GM21528 (cell line): ENCODE measurements at regions not wholly inside any gene's neighbourhood (a gene's known extent, or its start where the extent isn't known, plus 50 kb on each side); places are given as distances from the start of the nearest gene placed in this dataset.
"Not testable (repeated sequence)": the region's sequence is repeated elsewhere in the genome, so short reads cannot be mapped to it uniquely, and the experiment has no call there.

Source experiments
- ATAC-seq: cut with Tn5 transposase; IDR thresholded peaks from one replicate; pipeline ENCODE4 v1.9.1; 2021; ENCODE audit warnings: mild to moderate bottlenecking, moderate library complexity; ENCODE audit not compliant: unreplicated experiment, low FRiP score

GRCh38 chr16:66250686-66251431 lies 115.6 kb upstream of the CDH5 start:
- no peak for ATAC-seq

GRCh38 chr16:66247516-66248481 lies 118.7 kb upstream of the CDH5 start:
- ATAC-seq: no peak

- ATAC-seq: no peak
Observed at GRCh38 chr16:66245868-66246267, 120.6 kb upstream of the CDH5 start.

- no peak for ATAC-seq
Observed at GRCh38 chr16:66245072-66245471, 121.4 kb upstream of the CDH5 start.

- no peak for ATAC-seq
Observed at GRCh38 chr16:66242672-66243071, 123.8 kb upstream of the CDH5 start.

- not testable (repeated sequence) for ATAC-seq
Observed at GRCh38 chr16:66242206-66242605, 124.3 kb upstream of the CDH5 start.

- no peak for ATAC-seq
Observed at GRCh38 chr16:66240631-66241395, 125.7 kb upstream of the CDH5 start.

- no peak for ATAC-seq
Observed at GRCh38 chr16:66240088-66240487, 126.4 kb upstream of the CDH5 start.

- no peak for ATAC-seq
Observed at GRCh38 chr16:66238696-66239095, 127.8 kb upstream of the CDH5 start.

GRCh38 chr16:66236301-66236700 lies 130.2 kb upstream of the CDH5 start:
- no peak for ATAC-seq

- no peak for ATAC-seq
Observed at GRCh38 chr16:66231452-66232160, 134.9 kb upstream of the CDH5 start.

GRCh38 chr16:66229651-66230050 lies 136.8 kb upstream of the CDH5 start:
- ATAC-seq: no peak

GRCh38 chr16:66228792-66229191 lies 137.7 kb upstream of the CDH5 start:
- ATAC-seq: no peak

GRCh38 chr16:66227766-66228530 lies 138.5 kb upstream of the CDH5 start:
- no peak for ATAC-seq

GRCh38 chr16:66226762-66227161 lies 139.7 kb upstream of the CDH5 start:
- ATAC-seq: no peak

GRCh38 chr16:66225696-66226095 lies 140.8 kb upstream of the CDH5 start:
- ATAC-seq: no peak

GRCh38 chr16:66224626-66225025 lies 141.9 kb upstream of the CDH5 start:
- ATAC-seq: no peak

- ATAC-seq: no peak
Observed at GRCh38 chr16:66224186-66224585, 142.3 kb upstream of the CDH5 start.

- ATAC-seq: no peak
Observed at GRCh38 chr16:66223176-66223780, 143.2 kb upstream of the CDH5 start.
